H9 (cell line): ENCODE measurements at regions not wholly inside any gene's neighbourhood (a gene's known extent, or its start where the extent isn't known, plus 50 kb on each side); places are given as distances from the start of the nearest gene placed in this dataset.

Experiments
- DNase-seq: peaks from one replicate; pipeline ENCODE4 v3.0.0-alpha.2; 2017
- H2AFZ ChIP-seq: one replicate; pipeline ENCODE4 v1.6.1; 2013; ENCODE audit warnings: mild to moderate bottlenecking, low read length, control low read depth, moderate library complexity
- H2AK5ac ChIP-seq: 2 replicates; pipeline ENCODE4 v1.6.1; 2013; ENCODE audit warnings: low read length, control low read depth, mixed read lengths; ENCODE audit not compliant: insufficient read length
- H2BK120ac ChIP-seq: one replicate; pipeline ENCODE4 v1.6.1; 2013; ENCODE audit warnings: low read depth, mild to moderate bottlenecking, low read length, control low read depth, inconsistent platforms; ENCODE audit not compliant: poor library complexity, severe bottlenecking
- H2BK12ac ChIP-seq: 2 replicates; pipeline ENCODE4 v1.6.1; 2013; ENCODE audit warnings: low read length, control low read depth, mixed read lengths, low read depth; ENCODE audit not compliant: insufficient read length
- H2BK15ac ChIP-seq: 2 replicates; pipeline ENCODE4 v1.6.1; 2013; ENCODE audit warnings: low read depth, low read length, control low read depth
- H2BK20ac ChIP-seq: one replicate; pipeline ENCODE4 v1.6.1; 2013; ENCODE audit warnings: low read depth, mild to moderate bottlenecking, low read length, control low read depth, inconsistent platforms; ENCODE audit not compliant: poor library complexity, severe bottlenecking
- H2BK5ac ChIP-seq: 2 replicates; pipeline ENCODE4 v1.6.1; 2013; ENCODE audit warnings: low read length, control low read depth, mixed read lengths; ENCODE audit not compliant: insufficient read length
- H3K14ac ChIP-seq: 2 replicates; pipeline ENCODE4 v1.6.1; 2013; ENCODE audit warnings: low read length, control low read depth; ENCODE audit not compliant: insufficient read depth
- H3K18ac ChIP-seq: 2 replicates; pipeline ENCODE4 v1.6.1; 2013; ENCODE audit warnings: low read depth, mild to moderate bottlenecking, mixed read lengths, low read length, control low read depth; ENCODE audit not compliant: insufficient read length
- H3K23ac ChIP-seq: 2 replicates; pipeline ENCODE4 v1.6.1; 2013; ENCODE audit warnings: low read length, control low read depth, mixed read lengths, low read depth; ENCODE audit not compliant: insufficient read length
- H3K23me2 ChIP-seq: 2 replicates; pipeline ENCODE4 v1.6.1; 2013; ENCODE audit warnings: low read depth, mild to moderate bottlenecking, mixed read lengths, low read length, control low read depth; ENCODE audit not compliant: insufficient read length, poor library complexity, severe bottlenecking
- H3K27ac ChIP-seq: 2 replicates; pipeline ENCODE4 v1.5.1; 2013; ENCODE audit warnings: low read length, control low read depth, mixed read lengths, low read depth; ENCODE audit not compliant: insufficient read length
- H3K27me3 ChIP-seq: 2 replicates; pipeline ENCODE4 v1.6.1; 2013; ENCODE audit warnings: low read length, control low read depth, inconsistent platforms; ENCODE audit not compliant: insufficient read depth
- H3K4ac ChIP-seq: 2 replicates; pipeline ENCODE4 v1.6.1; 2013; ENCODE audit warnings: low read depth, mild to moderate bottlenecking, control low read depth, inconsistent platforms, low read length, moderate library complexity
- H3K4me1 ChIP-seq: 2 replicates; pipeline ENCODE4 v1.6.1; 2013; ENCODE audit warnings: low read length, control low read depth, inconsistent platforms; ENCODE audit not compliant: insufficient read depth
- H3K4me2 ChIP-seq: 2 replicates; pipeline ENCODE4 v1.6.1; 2013; ENCODE audit warnings: low read length, control low read depth, mixed read lengths; ENCODE audit not compliant: insufficient read length, insufficient read depth
- H3K56ac ChIP-seq: 2 replicates; pipeline ENCODE4 v1.6.1; 2013; ENCODE audit warnings: low read depth, mild to moderate bottlenecking, mixed read lengths, low read length, control low read depth; ENCODE audit not compliant: insufficient read length
- H3K79me1 ChIP-seq: 2 replicates; pipeline ENCODE4 v1.6.1; 2013; ENCODE audit warnings: low read depth, mild to moderate bottlenecking, moderate library complexity, low read length, control low read depth, inconsistent platforms; ENCODE audit not compliant: insufficient read depth, poor library complexity, severe bottlenecking
- H3K79me2 ChIP-seq: 2 replicates; pipeline ENCODE4 v1.6.1; 2013; ENCODE audit warnings: low read length, control low read depth, inconsistent platforms; ENCODE audit not compliant: insufficient read depth
- H3K9ac ChIP-seq: 2 replicates; pipeline ENCODE4 v1.6.1; 2013; ENCODE audit warnings: low read length, control low read depth, mixed read lengths; ENCODE audit not compliant: insufficient read length; ENCODE audit errors: extremely low read depth
- H3K9me3 ChIP-seq: one replicate; pipeline ENCODE4 v1.6.1; 2013; ENCODE audit warnings: low read depth, low read length, inconsistent platforms; ENCODE audit not compliant: control insufficient read depth
- H3T11ph ChIP-seq: one replicate; pipeline ENCODE4 v1.6.1; 2013; ENCODE audit warnings: mild to moderate bottlenecking, low read length, control low read depth, inconsistent platforms
- H4K20me1 ChIP-seq: one replicate; pipeline ENCODE4 v1.6.1; 2013; ENCODE audit not compliant: control insufficient read depth, insufficient read length, insufficient read depth
- H4K5ac ChIP-seq: 2 replicates; pipeline ENCODE4 v1.6.1; 2013; ENCODE audit warnings: low read depth, mild to moderate bottlenecking, mixed read lengths, low read length, control low read depth; ENCODE audit not compliant: insufficient read length
- H4K8ac ChIP-seq: replicated peaks from 2 replicates; pipeline ENCODE4 v1.6.1; 2013; ENCODE audit warnings: low read length, control low read depth, mixed read lengths, low read depth; ENCODE audit not compliant: insufficient read length
- H4K91ac ChIP-seq: 2 replicates; pipeline ENCODE4 v1.6.1; 2013; ENCODE audit warnings: low read depth, mild to moderate bottlenecking, moderate library complexity, mixed read lengths, low read length, control low read depth; ENCODE audit not compliant: insufficient read length
- H3K27ac Mint-ChIP-seq, 3 experiments: 2 replicates in 2 of 3; 3 replicates in 1 of 3; pipeline ENCODE4 v1.8.0; 2020 to 2021; ENCODE audit warnings: mixed read lengths in 3 of 3, mild to moderate bottlenecking in 1 of 3, moderate library complexity in 1 of 3
- H3K27me3 Mint-ChIP-seq: 2 replicates; pipeline ENCODE4 v1.8.0; 2021; ENCODE audit warnings: low read depth, mild to moderate bottlenecking, moderate library complexity, mixed read lengths
- H3K36me3 Mint-ChIP-seq, 3 experiments: 2 replicates in 2 of 3; 3 replicates in 1 of 3; pipeline ENCODE4 v1.8.0; 2020 to 2021; ENCODE audit warnings: low read depth in 3 of 3, mixed read lengths in 3 of 3; ENCODE audit not compliant: insufficient read depth in 1 of 3
- H3K4me1 Mint-ChIP-seq, 2 experiments: 2 replicates each; pipeline ENCODE4 v1.8.0; 2020; ENCODE audit warnings: mixed read lengths in 2 of 2
- H3K4me3 Mint-ChIP-seq, 2 experiments: 2 replicates in 1 of 2; 3 replicates in 1 of 2; pipeline ENCODE4 v1.8.0; 2020 to 2021; ENCODE audit warnings: mild to moderate bottlenecking in 2 of 2, mixed read lengths in 2 of 2, moderate library complexity in 1 of 2
- H3K9me3 Mint-ChIP-seq, 2 experiments: 2 replicates in 1 of 2; 3 replicates in 1 of 2; pipeline ENCODE4 v1.8.0; 2020; ENCODE audit warnings: mild to moderate bottlenecking in 2 of 2, mixed read lengths in 2 of 2, moderate library complexity in 1 of 2
- WGBS: extraction: QIAGEN DNeasy Blood & Tissue Kit; methylation state at CpG from one replicate; pipeline ENCODE4 v1.1.7; 2013; ENCODE audit warnings: missing lambda C conversion rate, low lambda C conversion rate, mixed read lengths; ENCODE audit not compliant: insufficient read length; ENCODE audit errors: extremely low coverage; 5-methylcytosine and 5-hydroxymethylcytosine counted together
- TF ChIP-seq, protein P1 (sequence below): fragments of 200-600 bp; sonication (generic); conservative IDR thresholded peaks from 3 replicates; pipeline ENCODE4 v1.8.0; 2021; ENCODE audit warnings: antibody characterized with exemption, mild to moderate bottlenecking

DNA sequence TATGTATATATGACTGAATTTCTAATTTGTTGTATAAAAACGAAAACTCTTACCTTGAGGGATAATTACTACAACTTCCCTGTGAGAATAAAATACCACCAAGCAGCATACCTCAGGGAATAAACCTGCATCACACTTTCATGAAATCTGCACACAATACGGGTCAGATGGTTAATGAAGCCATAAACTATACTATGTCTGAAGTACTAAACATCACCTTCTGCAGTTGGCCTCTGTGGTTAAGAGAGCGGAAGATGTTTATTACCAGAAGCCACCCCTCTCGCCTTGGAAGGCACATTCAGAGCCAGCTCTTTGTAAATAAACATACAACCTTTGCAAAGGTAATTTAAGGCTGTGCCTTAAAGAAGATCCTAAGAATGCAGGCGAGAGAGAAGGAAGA lies 462.1 kb upstream of the NR2F2 start:
- no peak overlapping the region for H2AK5ac ChIP-seq
- no peak overlapping the region for H2BK12ac ChIP-seq
- no peak overlapping the region for H4K5ac ChIP-seq
- Mint-ChIP-seq H3K4me3 (no peak overlapping the region), H3K27me3 (peaks cover 8% of the 10 kb centered on the region), H3K27ac (no peak overlapping the region), H3K36me3 (no peaks in the 10 kb centered on the region; a peak in 1 of 7 replicates), H3K4me1 (peaks cover 2 to 7% of the 10 kb centered on the region in 2 experiments; a peak in 2 of 4 replicates), H3K9me3 (no peaks in the 10 kb centered on the region)
- WGBS: no CpG with 5 or more reads among the region's 5 CpGs
- no peaks in the 10 kb centered on the region for H3K23me2 ChIP-seq
- no peak overlapping the region for H3K18ac ChIP-seq
- no peak overlapping the region for H2AFZ ChIP-seq
- H3T11ph ChIP-seq: no peak overlapping the region
- H3K27ac ChIP-seq: no peak overlapping the region
- H2BK5ac ChIP-seq: no peak overlapping the region
- H4K8ac ChIP-seq: no peak overlapping the region
- H2BK120ac ChIP-seq: no peak overlapping the region
- no peak overlapping the region for H3K23ac ChIP-seq
- no peak overlapping the region for H2BK15ac ChIP-seq
- H3K79me1 ChIP-seq: no peaks in the 10 kb centered on the region
- no peaks in the 10 kb centered on the region for H3K4me1 ChIP-seq
- DNase-seq: no peak
- no peaks in the 10 kb centered on the region for H3K9me3 ChIP-seq
- no peak overlapping the region for H4K91ac ChIP-seq
- no peaks in the 10 kb centered on the region for H3K27me3 ChIP-seq
- H3K14ac ChIP-seq: no peak overlapping the region
- no peak overlapping the region for H3K4me2 ChIP-seq
- no peaks in the 10 kb centered on the region for H4K20me1 ChIP-seq
- H2BK20ac ChIP-seq: no peak overlapping the region
- no peak overlapping the region for H3K4ac ChIP-seq
- H3K56ac ChIP-seq: no peak overlapping the region
- no peak overlapping the region for H3K9ac ChIP-seq
- TF ChIP-seq, protein P1, sequence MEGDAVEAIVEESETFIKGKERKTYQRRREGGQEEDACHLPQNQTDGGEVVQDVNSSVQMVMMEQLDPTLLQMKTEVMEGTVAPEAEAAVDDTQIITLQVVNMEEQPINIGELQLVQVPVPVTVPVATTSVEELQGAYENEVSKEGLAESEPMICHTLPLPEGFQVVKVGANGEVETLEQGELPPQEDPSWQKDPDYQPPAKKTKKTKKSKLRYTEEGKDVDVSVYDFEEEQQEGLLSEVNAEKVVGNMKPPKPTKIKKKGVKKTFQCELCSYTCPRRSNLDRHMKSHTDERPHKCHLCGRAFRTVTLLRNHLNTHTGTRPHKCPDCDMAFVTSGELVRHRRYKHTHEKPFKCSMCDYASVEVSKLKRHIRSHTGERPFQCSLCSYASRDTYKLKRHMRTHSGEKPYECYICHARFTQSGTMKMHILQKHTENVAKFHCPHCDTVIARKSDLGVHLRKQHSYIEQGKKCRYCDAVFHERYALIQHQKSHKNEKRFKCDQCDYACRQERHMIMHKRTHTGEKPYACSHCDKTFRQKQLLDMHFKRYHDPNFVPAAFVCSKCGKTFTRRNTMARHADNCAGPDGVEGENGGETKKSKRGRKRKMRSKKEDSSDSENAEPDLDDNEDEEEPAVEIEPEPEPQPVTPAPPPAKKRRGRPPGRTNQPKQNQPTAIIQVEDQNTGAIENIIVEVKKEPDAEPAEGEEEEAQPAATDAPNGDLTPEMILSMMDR: no peak
- H3K79me2 ChIP-seq: no peaks in the 10 kb centered on the region
